ENCODE measurements at regions not wholly inside any gene's neighbourhood (a gene's known extent, or its start where the extent isn't known, plus 50 kb on each side); places are given as distances from the start of the nearest gene placed in this dataset.

GRCh38 chr3:180185650-180186049 lies 148.9 kb upstream of the PEX5L start:
- H3K27ac Mint-ChIP-seq = no peak overlapping the region
- H3K4me1 Mint-ChIP-seq = peaks cover 4% of the 10 kb centered on the region
- POLR2A ChIA-PET = no interaction called here
- H3K36me3 Mint-ChIP-seq = no peaks in the 10 kb centered on the region
- H3K4me3 Mint-ChIP-seq = no peak overlapping the region
- TF ChIP-seq TCF7 (CRISPR knock-in tag; IDR thresholded peaks at IDR 0.05; ENCODE audit: low read depth) = no peak
- TF ChIP-seq USF1 (CRISPR knock-in tag; IDR thresholded peaks at IDR 0.05) = no peak
- TF ChIP-seq ZNF532 (CRISPR knock-in tag; IDR thresholded peaks at IDR 0.05; ENCODE audit: borderline replicate concordance) = no peak
- TF ChIP-seq E2F1 (CRISPR knock-in tag; IDR thresholded peaks at IDR 0.05) = no peak
- no peak for TF ChIP-seq MXD4 (CRISPR knock-in tag; IDR thresholded peaks at IDR 0.05; ENCODE audit: borderline replicate concordance)
- TF ChIP-seq ZNF671 (CRISPR knock-in tag; IDR thresholded peaks at IDR 0.05) = no peak
- TF ChIP-seq E2F5 (CRISPR knock-in tag; IDR thresholded peaks at IDR 0.05) = no peak
- TF ChIP-seq ATF2 (CRISPR knock-in tag; IDR thresholded peaks at IDR 0.05; ENCODE audit: borderline replicate concordance, low read depth) = no peak
- TF ChIP-seq HMGXB4 (CRISPR knock-in tag; IDR thresholded peaks at IDR 0.05) = no peak
- no peak for TF ChIP-seq EMX1 (CRISPR knock-in tag; IDR thresholded peaks at IDR 0.05)
- no peak for TF ChIP-seq HMGA2 (CRISPR knock-in tag; IDR thresholded peaks at IDR 0.05)
- no peak for TF ChIP-seq NFYB (CRISPR knock-in tag; conservative IDR thresholded peaks at IDR 0.05; ENCODE audit: low read depth)
- TF ChIP-seq MLX (CRISPR knock-in tag; IDR thresholded peaks at IDR 0.05) = no peak
- no peak for TF ChIP-seq ATF3 (CRISPR knock-in tag; conservative IDR thresholded peaks at IDR 0.05)
- no peak for TF ChIP-seq IRF1 (CRISPR knock-in tag; IDR thresholded peaks at IDR 0.05)
- TF ChIP-seq ZNF281 (CRISPR knock-in tag; IDR thresholded peaks at IDR 0.05) = no peak
- TF ChIP-seq ZNF425 (CRISPR knock-in tag; conservative IDR thresholded peaks at IDR 0.05) = no peak
- H3K9me3 Mint-ChIP-seq = no peaks in the 10 kb centered on the region
- ATAC-seq = no peak
- no peak for DNase-seq (ENCODE audit: low spot score)
- no peaks in the 10 kb centered on the region for H3K27me3 Mint-ChIP-seq (ENCODE audit: low read depth)
- CTCF ChIA-PET = no interaction called here

Data from WTC11 (cell line).